ENCODE measurements at regions not wholly inside any gene's neighbourhood (a gene's known extent, or its start where the extent isn't known, plus 50 kb on each side); places are given as distances from the start of the nearest gene placed in this dataset.

GRCh38 chrX:95029571-95029970 is 1355.6 kb downstream of the FAM133A start:
- no peak for DNase-seq (ENCODE audit: low read depth)

GRCh38 chrX:95040104-95040503 is 1366.1 kb downstream of the FAM133A start:
- no peak for DNase-seq (ENCODE audit: low read depth)

- no peak for DNase-seq (ENCODE audit: low read depth)
These were observed 1370.3 kb downstream of the FAM133A start for GRCh38 chrX:95044331-95044730.

GRCh38 chrX:95055991-95056390 is 1382.0 kb downstream of the FAM133A start:
- no peak for DNase-seq (ENCODE audit: low read depth)

- DNase-seq (ENCODE audit: low read depth) = peak; percentile 50
These were observed 1382.9 kb downstream of the FAM133A start for GRCh38 chrX:95056901-95057300.

GRCh38 chrX:95057341-95057740 is 1383.3 kb downstream of the FAM133A start:
- peak; percentile 35 for DNase-seq (ENCODE audit: low read depth)

- DNase-seq (ENCODE audit: low read depth) = peak; percentile 82
These were observed 1384.8 kb downstream of the FAM133A start for GRCh38 chrX:95058815-95059214.

- peak; percentile 18 for DNase-seq (ENCODE audit: low read depth)
These were observed 1385.9 kb downstream of the FAM133A start for GRCh38 chrX:95059909-95060308.

GRCh38 chrX:95063554-95063953 is 1389.5 kb downstream of the FAM133A start:
- peak; percentile 53 for DNase-seq (ENCODE audit: low read depth)

- DNase-seq (ENCODE audit: low read depth) = no peak
These were observed 1391.1 kb downstream of the FAM133A start for GRCh38 chrX:95065151-95065550.

- DNase-seq (ENCODE audit: low read depth) = no peak
These were observed 1397.0 kb downstream of the FAM133A start for GRCh38 chrX:95071052-95071451.

GRCh38 chrX:95071621-95072020 is 1397.6 kb downstream of the FAM133A start:
- DNase-seq (ENCODE audit: low read depth) = peak; percentile 8

GRCh38 chrX:95076449-95076848 is 1402.4 kb downstream of the FAM133A start:
- peak; percentile 54 for DNase-seq (ENCODE audit: low read depth)

- no peak for DNase-seq (ENCODE audit: low read depth)
These were observed 1427.9 kb downstream of the FAM133A start for GRCh38 chrX:95101851-95102390.

- no peak for DNase-seq (ENCODE audit: low read depth)
These were observed 1443.5 kb downstream of the FAM133A start for GRCh38 chrX:95117556-95117955.

- no peak for DNase-seq (ENCODE audit: low read depth)
These were observed 1472.0 kb downstream of the FAM133A start for GRCh38 chrX:95145848-95146490.

- no peak for DNase-seq (ENCODE audit: low read depth)
These were observed 1478.8 kb downstream of the FAM133A start for GRCh38 chrX:95152810-95153209.

GRCh38 chrX:95156566-95156965 is 1482.6 kb downstream of the FAM133A start:
- no peak for DNase-seq (ENCODE audit: low read depth)
